ENCODE measurements at regions not wholly inside any gene's neighbourhood (a gene's known extent, or its start where the extent isn't known, plus 50 kb on each side); places are given as distances from the start of the nearest gene placed in this dataset.

DNA sequence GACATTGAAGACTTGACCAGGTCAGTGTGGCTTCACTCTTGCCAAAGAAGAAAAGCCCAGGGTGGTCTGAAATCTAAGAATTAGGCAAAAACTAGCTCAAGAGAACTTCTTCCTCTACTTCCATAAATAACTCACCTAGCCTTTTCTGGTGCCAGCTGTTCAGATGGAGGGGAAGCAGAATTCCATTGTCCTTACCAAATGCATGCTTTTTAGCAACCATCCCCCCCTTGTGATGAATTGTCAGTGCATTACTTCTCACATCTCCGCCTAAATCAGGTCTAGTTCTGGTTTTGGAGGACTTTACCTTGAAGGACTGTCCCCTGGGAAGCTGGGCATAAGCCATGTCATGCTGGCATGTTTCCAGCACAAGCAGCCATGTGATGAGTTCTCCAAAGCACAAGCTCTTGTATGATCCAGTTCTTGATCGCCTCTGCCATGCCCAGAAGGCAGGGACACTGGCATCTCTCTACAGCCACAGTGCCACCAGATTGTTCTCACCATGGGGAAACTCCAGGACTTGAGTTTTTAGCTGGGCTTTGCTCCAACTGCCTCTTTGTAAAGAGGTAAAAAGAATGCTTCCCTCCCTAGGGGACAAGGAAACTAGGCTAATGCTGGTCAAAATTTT is 96.4 kb upstream of the IL12A start:
- TF ChIP-seq, protein P1, sequence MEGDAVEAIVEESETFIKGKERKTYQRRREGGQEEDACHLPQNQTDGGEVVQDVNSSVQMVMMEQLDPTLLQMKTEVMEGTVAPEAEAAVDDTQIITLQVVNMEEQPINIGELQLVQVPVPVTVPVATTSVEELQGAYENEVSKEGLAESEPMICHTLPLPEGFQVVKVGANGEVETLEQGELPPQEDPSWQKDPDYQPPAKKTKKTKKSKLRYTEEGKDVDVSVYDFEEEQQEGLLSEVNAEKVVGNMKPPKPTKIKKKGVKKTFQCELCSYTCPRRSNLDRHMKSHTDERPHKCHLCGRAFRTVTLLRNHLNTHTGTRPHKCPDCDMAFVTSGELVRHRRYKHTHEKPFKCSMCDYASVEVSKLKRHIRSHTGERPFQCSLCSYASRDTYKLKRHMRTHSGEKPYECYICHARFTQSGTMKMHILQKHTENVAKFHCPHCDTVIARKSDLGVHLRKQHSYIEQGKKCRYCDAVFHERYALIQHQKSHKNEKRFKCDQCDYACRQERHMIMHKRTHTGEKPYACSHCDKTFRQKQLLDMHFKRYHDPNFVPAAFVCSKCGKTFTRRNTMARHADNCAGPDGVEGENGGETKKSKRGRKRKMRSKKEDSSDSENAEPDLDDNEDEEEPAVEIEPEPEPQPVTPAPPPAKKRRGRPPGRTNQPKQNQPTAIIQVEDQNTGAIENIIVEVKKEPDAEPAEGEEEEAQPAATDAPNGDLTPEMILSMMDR (IDR thresholded peaks at IDR 0.05), result no peak
- no peak for TF ChIP-seq POLR2A (IDR thresholded peaks at IDR 0.05)
